Chondrocyte (in vitro differentiated cells): ENCODE measurements at regions not wholly inside any gene's neighbourhood (a gene's known extent, or its start where the extent isn't known, plus 50 kb on each side); places are given as distances from the start of the nearest gene placed in this dataset.

Source experiments
- DNase-seq: peaks from one replicate; pipeline ENCODE4 v3.0.0; 2021; ENCODE audit warnings: mixed read lengths, low spot score
- H3K27ac Mint-ChIP-seq: one replicate; pipeline ENCODE4 v1.8.0; 2021; ENCODE audit warnings: mild to moderate bottlenecking, moderate library complexity, mixed read lengths; ENCODE audit not compliant: unreplicated experiment
- H3K27me3 Mint-ChIP-seq: 2 replicates; pipeline ENCODE4 v1.8.0; 2021; ENCODE audit warnings: low read depth, mixed read lengths
- H3K36me3 Mint-ChIP-seq: 2 replicates; pipeline ENCODE4 v1.8.0; 2021; ENCODE audit warnings: low read depth, mixed read lengths
- H3K4me1 Mint-ChIP-seq: 2 replicates; pipeline ENCODE4 v1.8.0; 2021; ENCODE audit warnings: low read depth, mild to moderate bottlenecking, mixed read lengths
- H3K4me3 Mint-ChIP-seq: one replicate; pipeline ENCODE4 v1.8.0; 2021; ENCODE audit warnings: mild to moderate bottlenecking, moderate library complexity, mixed read lengths; ENCODE audit not compliant: unreplicated experiment
- H3K9me3 Mint-ChIP-seq: 2 replicates; pipeline ENCODE4 v1.8.0; 2021; ENCODE audit warnings: low read depth, mixed read lengths
- CTCF ChIP-seq: fragments of 200-600 bp; sonication (generic); IDR thresholded peaks from 2 replicates; pipeline ENCODE4 v1.5.0; 2021; ENCODE audit warnings: antibody characterized with exemption, mild to moderate bottlenecking, moderate library complexity

- no peak for DNase-seq
- Mint-ChIP-seq H3K27ac (no peak overlapping the region), H3K27me3 (peaks cover 2% of the 10 kb centered on the region), H3K36me3 (peaks cover 2% of the 10 kb centered on the region), H3K4me3 (no peak overlapping the region), H3K4me1 (no peaks in the 10 kb centered on the region), H3K9me3 (peaks cover 4% of the 10 kb centered on the region)
- TF ChIP-seq CTCF, result no peak
These were observed 73.6 kb downstream of the TMEM17 start for GRCh38 chr2:62432407-62432806.

DNA sequence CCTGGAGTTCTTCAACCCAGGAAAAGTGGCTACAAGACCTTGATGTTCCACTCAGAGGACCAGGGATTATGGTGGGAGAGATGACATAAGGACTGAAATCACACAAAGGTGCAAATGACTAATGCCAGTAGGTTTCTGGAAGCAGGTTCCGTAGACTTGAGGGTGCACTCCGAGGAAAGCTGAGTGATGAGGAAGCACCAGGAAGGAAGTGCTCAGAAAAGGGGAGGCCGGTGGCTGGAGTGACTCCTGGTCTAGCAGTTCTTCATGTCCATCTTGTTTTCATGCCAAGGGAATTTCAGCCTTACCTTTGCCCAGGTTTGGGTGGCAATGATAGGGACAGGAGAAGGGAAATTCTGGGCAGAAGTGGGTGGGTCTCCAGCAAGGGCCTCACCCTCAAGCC lies 74.5 kb downstream of the TMEM17 start:
- peaks cover 2% of the 10 kb centered on the region for H3K27me3 Mint-ChIP-seq
- peaks cover 4% of the 10 kb centered on the region for H3K9me3 Mint-ChIP-seq
- H3K4me3 Mint-ChIP-seq, result no peak overlapping the region
- H3K27ac Mint-ChIP-seq, result no peak overlapping the region
- H3K4me1 Mint-ChIP-seq, result no peaks in the 10 kb centered on the region
- H3K36me3 Mint-ChIP-seq, result peaks cover 2% of the 10 kb centered on the region
- DNase-seq, result no peak
- TF ChIP-seq CTCF, result no peak

GRCh38 chr2:62430146-62430545 lies 75.8 kb downstream of the TMEM17 start:
- no peak overlapping the region for H3K4me3 Mint-ChIP-seq
- H3K36me3 Mint-ChIP-seq, result peaks cover 2% of the 10 kb centered on the region
- DNase-seq, result no peak
- H3K27ac Mint-ChIP-seq, result no peak overlapping the region
- H3K27me3 Mint-ChIP-seq, result peaks cover 2% of the 10 kb centered on the region
- H3K9me3 Mint-ChIP-seq, result peaks cover 4% of the 10 kb centered on the region
- no peak for TF ChIP-seq CTCF
- no peaks in the 10 kb centered on the region for H3K4me1 Mint-ChIP-seq

- DNase-seq, result no peak
- Mint-ChIP-seq H3K27ac (no peak overlapping the region), H3K9me3 (peaks cover 4% of the 10 kb centered on the region), H3K4me1 (no peaks in the 10 kb centered on the region), H3K36me3 (peaks cover 2% of the 10 kb centered on the region), H3K27me3 (peaks cover 2% of the 10 kb centered on the region), H3K4me3 (no peak overlapping the region)
- TF ChIP-seq CTCF, result no peak
These were observed 78.8 kb downstream of the TMEM17 start for GRCh38 chr2:62427146-62427545.

DNA sequence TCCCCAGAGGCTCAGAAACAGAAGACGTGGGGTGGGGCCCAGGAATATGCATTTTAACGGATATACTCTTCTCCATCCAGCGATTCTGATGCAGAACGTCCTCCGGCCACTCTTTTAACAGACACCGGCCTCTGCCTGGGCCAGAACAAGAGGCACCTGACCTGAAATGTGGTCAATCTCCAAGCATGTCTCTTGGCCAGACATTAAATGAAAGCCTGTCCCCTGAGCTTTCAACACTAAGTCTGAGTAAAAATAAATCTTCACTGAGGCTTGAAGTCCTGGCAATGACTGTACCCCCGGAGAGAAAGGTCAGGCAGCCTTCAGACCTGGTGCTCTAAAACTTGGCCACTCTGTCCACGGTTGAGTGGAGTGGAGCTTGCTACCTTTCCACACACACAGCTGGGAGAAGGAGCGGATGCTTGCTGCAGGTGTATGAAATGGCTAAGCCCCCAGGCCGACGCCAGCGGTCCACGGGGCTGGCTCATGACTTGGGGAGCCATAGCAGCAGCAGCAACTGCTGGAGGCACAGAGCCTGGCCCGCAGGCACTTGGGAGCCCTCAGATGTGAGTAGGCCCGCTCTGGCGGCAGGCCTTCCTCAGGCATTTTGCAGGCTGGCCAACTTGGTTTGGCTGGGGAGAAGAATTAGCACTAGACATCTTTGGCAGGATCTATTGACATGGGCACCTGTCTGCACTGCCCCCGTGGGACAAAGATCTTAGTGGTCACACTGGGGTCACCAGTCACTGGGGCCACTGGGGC lies 79.7 kb downstream of the TMEM17 start:
- Mint-ChIP-seq H3K9me3 (peaks cover 10% of the 10 kb centered on the region), H3K36me3 (peaks cover 8% of the 10 kb centered on the region), H3K27me3 (peaks cover under 1% of the 10 kb centered on the region), H3K4me1 (no peaks in the 10 kb centered on the region), H3K27ac (no peak overlapping the region), H3K4me3 (no peak overlapping the region)
- DNase-seq, result no peak
- TF ChIP-seq CTCF, result no peak
